OCI-LY3 (cell line): ENCODE measurements at regions not wholly inside any gene's neighbourhood (a gene's known extent, or its start where the extent isn't known, plus 50 kb on each side); places are given as distances from the start of the nearest gene placed in this dataset.

ENCODE experiments used
- H2AFZ ChIP-seq: fragments of 200-600, 300-600 bp; shearing (Covaris generic); 2 replicates; pipeline ENCODE4 v1.6.0; 2014; ENCODE audit warnings: antibody characterized with exemption, low read depth, low read length
- H3K27ac ChIP-seq: fragments of 200-600, 300-600 bp; sonication (generic); 2 replicates; pipeline ENCODE4 v1.5.1; 2014; ENCODE audit warnings: mild to moderate bottlenecking, low read length, moderate library complexity, mixed read lengths
- H3K27me3 ChIP-seq: fragments of 200-600, 300-600 bp; sonication (generic); 2 replicates; pipeline ENCODE4 v1.6.1; 2014; ENCODE audit warnings: low read depth, low read length, mixed read lengths
- H3K36me3 ChIP-seq: fragments of 200-600, 300-600 bp; sonication (generic); replicated peaks from 2 replicates; pipeline ENCODE3; 2014; ENCODE audit warnings: low read depth, low read length, mixed read lengths
- H3K4me1 ChIP-seq: fragments of 300-600, 200-600 bp; sonication (generic); 2 replicates; pipeline ENCODE4 v1.6.1; 2014; ENCODE audit warnings: low read length, mixed read lengths
- H3K4me2 ChIP-seq: fragments of 200-600, 300-600 bp; sonication (generic); 2 replicates; pipeline ENCODE4 v1.6.1; 2014; ENCODE audit warnings: low read length, mixed read lengths
- H3K4me3 ChIP-seq: fragments of 300-600, 200-600 bp; sonication (generic); 2 replicates; pipeline ENCODE4 v1.5.1; 2014; ENCODE audit warnings: antibody characterized with exemption, mild to moderate bottlenecking, low read length, moderate library complexity
- H3K79me2 ChIP-seq: fragments of 300-600, 200-600 bp; shearing (Covaris generic); 2 replicates; pipeline ENCODE4 v1.6.1; 2014; ENCODE audit warnings: mild to moderate bottlenecking, low read length, mixed read lengths
- H3K9ac ChIP-seq: fragments of 300-600, 200-600 bp; shearing (Covaris generic); 2 replicates; pipeline ENCODE4 v1.6.0; 2014; ENCODE audit warnings: mild to moderate bottlenecking, low read length, moderate library complexity
- H3K9me3 ChIP-seq: fragments of 200-600, 300-600 bp; shearing (Covaris generic); 2 replicates; pipeline ENCODE4 v1.6.1; 2014; ENCODE audit warnings: low read length, mixed read lengths; ENCODE audit not compliant: insufficient read depth
- H4K20me1 ChIP-seq: fragments of 200-600, 300-600 bp; sonication (generic); 2 replicates; pipeline ENCODE4 v1.6.1; 2016; ENCODE audit warnings: low read length, mixed read lengths; ENCODE audit not compliant: insufficient read depth
- EZH2phosphoT487 ChIP-seq: fragments of 200-600 bp; shearing (Covaris generic); IDR thresholded peaks from 2 replicates; pipeline ENCODE4 v1.6.1; 2018; ENCODE audit warnings: antibody characterized with exemption, mixed run types, low read depth
- TF ChIP-seq, protein P1 (sequence below): fragments of 200-600, 300-600 bp; sonication (generic); IDR thresholded peaks from 2 replicates; pipeline ENCODE4 v1.5.1; 2014; ENCODE audit warnings: antibody characterized with exemption, low read length, low read depth

DNA sequence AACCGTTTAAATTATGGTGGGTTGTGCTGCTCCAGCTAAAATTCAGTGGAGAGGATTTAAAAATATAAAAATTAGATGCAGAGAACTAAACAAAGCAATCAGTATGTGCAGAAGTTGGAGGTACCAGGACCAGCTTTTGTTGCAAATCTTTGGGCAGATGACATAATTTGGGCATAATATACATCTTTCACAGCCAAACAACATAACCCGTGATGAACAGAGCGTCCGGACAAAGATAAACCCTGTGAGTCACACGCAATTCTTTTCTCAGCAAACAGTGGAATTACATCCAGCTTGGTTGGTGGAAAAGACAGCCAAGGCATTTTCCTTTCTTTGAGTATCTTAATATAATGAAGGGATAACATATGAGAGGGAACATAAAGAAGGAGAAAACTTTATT lies 419.4 kb upstream of the ADAMTS9 start:
- TF ChIP-seq, protein P1, sequence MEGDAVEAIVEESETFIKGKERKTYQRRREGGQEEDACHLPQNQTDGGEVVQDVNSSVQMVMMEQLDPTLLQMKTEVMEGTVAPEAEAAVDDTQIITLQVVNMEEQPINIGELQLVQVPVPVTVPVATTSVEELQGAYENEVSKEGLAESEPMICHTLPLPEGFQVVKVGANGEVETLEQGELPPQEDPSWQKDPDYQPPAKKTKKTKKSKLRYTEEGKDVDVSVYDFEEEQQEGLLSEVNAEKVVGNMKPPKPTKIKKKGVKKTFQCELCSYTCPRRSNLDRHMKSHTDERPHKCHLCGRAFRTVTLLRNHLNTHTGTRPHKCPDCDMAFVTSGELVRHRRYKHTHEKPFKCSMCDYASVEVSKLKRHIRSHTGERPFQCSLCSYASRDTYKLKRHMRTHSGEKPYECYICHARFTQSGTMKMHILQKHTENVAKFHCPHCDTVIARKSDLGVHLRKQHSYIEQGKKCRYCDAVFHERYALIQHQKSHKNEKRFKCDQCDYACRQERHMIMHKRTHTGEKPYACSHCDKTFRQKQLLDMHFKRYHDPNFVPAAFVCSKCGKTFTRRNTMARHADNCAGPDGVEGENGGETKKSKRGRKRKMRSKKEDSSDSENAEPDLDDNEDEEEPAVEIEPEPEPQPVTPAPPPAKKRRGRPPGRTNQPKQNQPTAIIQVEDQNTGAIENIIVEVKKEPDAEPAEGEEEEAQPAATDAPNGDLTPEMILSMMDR = no peak
- TF ChIP-seq EZH2phosphoT487 = no peak

DNA sequence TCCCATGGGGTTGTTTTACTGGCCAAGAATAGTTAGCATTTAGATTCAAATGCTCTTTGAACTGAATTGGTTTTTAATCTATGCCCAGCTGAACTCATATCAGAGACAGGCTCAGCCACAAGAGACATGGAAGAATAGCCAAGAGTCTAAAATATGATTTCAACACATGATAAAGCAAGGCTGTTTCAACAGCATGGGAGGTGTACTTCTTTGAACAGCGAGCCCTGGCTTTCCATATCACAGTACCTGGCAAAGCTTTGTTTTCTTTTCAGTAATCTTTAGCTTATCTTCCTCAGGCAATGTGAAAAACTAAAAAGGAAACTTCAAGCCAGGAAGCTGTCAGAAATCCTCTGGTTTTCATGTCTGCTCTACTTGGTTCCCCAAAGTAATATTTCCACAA lies 413.6 kb upstream of the ADAMTS9 start:
- H4K20me1 ChIP-seq = no peaks in the 10 kb centered on the region
- H3K27me3 ChIP-seq = no peaks in the 10 kb centered on the region
- H3K27ac ChIP-seq = no peak overlapping the region
- TF ChIP-seq, protein P1 = no peak
- no peak for TF ChIP-seq EZH2phosphoT487
- no peaks in the 10 kb centered on the region for H3K79me2 ChIP-seq
- no peak overlapping the region for H3K4me3 ChIP-seq
- no peaks in the 10 kb centered on the region for H3K36me3 ChIP-seq
- H3K9me3 ChIP-seq = no peaks in the 10 kb centered on the region
- H3K4me2 ChIP-seq = no peak overlapping the region
- no peak overlapping the region for H2AFZ ChIP-seq
- no peak overlapping the region for H3K9ac ChIP-seq
- no peaks in the 10 kb centered on the region for H3K4me1 ChIP-seq

More for the DNA sequence above, 419.4 kb upstream of the ADAMTS9 start:
- Histone ChIP-seq H3K4me3 (no peak overlapping the region), H3K4me1 (no peaks in the 10 kb centered on the region), H2AFZ (no peak overlapping the region), H3K36me3 (no peaks in the 10 kb centered on the region), H4K20me1 (no peaks in the 10 kb centered on the region), H3K27me3 (peaks cover 4% of the 10 kb centered on the region; the same call in 1 of the 2 replicates), H3K4me2 (no peak overlapping the region), H3K9ac (no peak overlapping the region), H3K79me2 (no peaks in the 10 kb centered on the region), H3K9me3 (no peaks in the 10 kb centered on the region), H3K27ac (no peak overlapping the region)

DNA sequence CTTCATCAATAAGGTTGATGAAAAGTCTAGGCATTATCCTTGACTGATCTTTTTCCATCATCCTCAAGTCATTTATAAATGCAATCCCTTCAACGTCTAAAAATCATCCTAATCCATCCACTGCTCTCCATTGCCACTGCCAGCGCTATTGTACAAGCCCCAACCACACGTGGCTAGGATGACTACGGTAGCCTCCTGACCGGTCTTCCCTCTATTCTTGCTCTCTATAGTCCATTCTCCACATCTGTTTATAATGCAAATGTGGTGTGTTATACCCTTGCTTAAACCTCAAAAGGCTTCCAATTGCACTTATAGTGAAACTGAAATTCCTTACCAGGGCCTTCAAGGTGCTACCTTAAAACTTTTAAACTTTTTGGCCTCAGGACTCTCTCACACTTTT lies 410.6 kb upstream of the ADAMTS9 start:
- H3K4me2 ChIP-seq = no peak overlapping the region
- H3K4me1 ChIP-seq = no peaks in the 10 kb centered on the region
- no peak overlapping the region for H3K27ac ChIP-seq
- H3K9ac ChIP-seq = no peak overlapping the region
- no peaks in the 10 kb centered on the region for H3K9me3 ChIP-seq
- H3K79me2 ChIP-seq = no peaks in the 10 kb centered on the region
- no peaks in the 10 kb centered on the region for H4K20me1 ChIP-seq
- no peaks in the 10 kb centered on the region for H3K36me3 ChIP-seq
- TF ChIP-seq, protein P1 = no peak
- TF ChIP-seq EZH2phosphoT487 = no peak
- no peak overlapping the region for H2AFZ ChIP-seq
- H3K4me3 ChIP-seq = no peak overlapping the region
- no peaks in the 10 kb centered on the region for H3K27me3 ChIP-seq

DNA sequence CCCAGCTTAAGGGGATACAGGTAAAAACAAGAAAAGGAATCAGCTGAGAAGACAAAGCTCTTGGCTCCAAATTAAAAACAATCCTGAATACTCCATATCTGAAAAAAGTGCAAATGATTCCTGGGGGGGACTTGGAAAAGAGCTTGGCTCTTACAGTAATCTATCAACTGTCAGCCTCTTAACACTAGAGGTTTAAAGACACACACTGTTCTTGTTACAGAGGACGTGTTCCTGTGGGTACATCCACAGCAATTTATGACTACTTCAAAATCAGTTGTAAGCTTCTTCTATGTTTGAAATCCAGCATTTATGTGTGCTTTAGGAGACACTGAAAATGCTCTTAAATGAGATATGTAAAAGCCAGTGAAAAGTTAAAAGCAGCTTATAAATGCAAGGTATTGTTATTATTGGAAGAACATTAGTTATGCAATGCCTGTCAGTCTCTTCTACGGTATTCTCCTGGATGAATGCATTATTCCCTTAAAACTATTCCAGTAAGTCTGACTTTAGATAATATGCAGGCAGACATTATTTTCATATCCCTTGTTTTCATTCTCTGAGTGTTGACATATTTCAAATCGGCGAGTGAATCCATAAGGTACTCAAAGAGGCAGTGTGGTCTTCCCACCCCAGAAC lies 408.4 kb upstream of the ADAMTS9 start:
- Histone ChIP-seq H3K4me2 (no peak overlapping the region), H3K4me1 (no peaks in the 10 kb centered on the region), H2AFZ (no peak overlapping the region), H3K36me3 (no peaks in the 10 kb centered on the region), H3K9ac (no peak overlapping the region), H3K27ac (no peak overlapping the region), H3K27me3 (no peaks in the 10 kb centered on the region), H3K4me3 (no peak overlapping the region), H4K20me1 (no peaks in the 10 kb centered on the region), H3K9me3 (no peaks in the 10 kb centered on the region), H3K79me2 (no peaks in the 10 kb centered on the region)
- TF ChIP-seq, protein P1 = no peak
- TF ChIP-seq EZH2phosphoT487 = no peak
